Testis (tissue), 2 donors: ENCODE measurements at regions not wholly inside any gene's neighbourhood (a gene's known extent, or its start where the extent isn't known, plus 50 kb on each side); places are given as distances from the start of the nearest gene placed in this dataset.

Experiments used
- DNase-seq: peaks from one replicate; pipeline ENCODE4 v3.0.0-alpha.2; 2019
- H3K27ac ChIP-seq, 2 donors: fragments of 200-600 bp; sonication (generic); one replicate each; pipeline ENCODE4 v1.5.1; 2019
- H3K27me3 ChIP-seq: fragments of 200-600 bp; sonication (generic); one replicate; pipeline ENCODE4 v1.5.1; 2019
- H3K36me3 ChIP-seq: fragments of 200-600 bp; sonication (generic); one replicate; pipeline ENCODE4 v1.5.1; 2017; ENCODE audit warnings: low read depth; ENCODE audit errors: missing control alignments
- H3K4me1 ChIP-seq: fragments of 200-600 bp; sonication (generic); one replicate; pipeline ENCODE4 v1.5.1; 2019
- H3K4me3 ChIP-seq, 2 donors: fragments of 200-600 bp; sonication (generic); one replicate each; pipeline ENCODE4 v1.5.1; 2017 to 2019
- H3K9me3 ChIP-seq: fragments of 200-600 bp; sonication (generic); one replicate; pipeline ENCODE4 v1.5.1; 2017
- CTCF ChIP-seq, 3 experiments: fragments of 450-650 bp in 2 of 3; fragments of 200-600 bp in 1 of 3; sonication (generic) in 1 of 3; IDR thresholded peaks; one replicate each; pipeline ENCODE4 v1.5.1; 2016 to 2019; ENCODE audit warnings: antibody characterized with exemption in 3 of 3, mild to moderate bottlenecking in 2 of 3, moderate library complexity in 1 of 3
- POLR2A ChIP-seq: fragments of 450-650 bp; IDR thresholded peaks from one replicate; pipeline ENCODE4 v1.6.1; 2017; ENCODE audit warnings: antibody characterized with exemption, mild to moderate bottlenecking, moderate library complexity
- WGBS, 2 donors: methylation state at CpG; one replicate each; pipeline ENCODE4 v1.1.5; 2018; 5-methylcytosine and 5-hydroxymethylcytosine counted together
- intact Hi-C: fragments of 100-400 bp; cut with DNase I; formaldehyde crosslinking; loops from one replicate; pipeline ENCODE4 v1.15.1; 2023; ENCODE audit warnings: low total_unique reads

- TF ChIP-seq POLR2A (no peak), CTCF (IDR thresholded peaks at IDR 0.05) (no peak)
- H3K36me3 ChIP-seq = no peaks in the 10 kb centered on the region
- no peak overlapping the region for H3K4me3 ChIP-seq
- no peak overlapping the region for H3K27ac ChIP-seq
- intact Hi-C loops = no loop called here
- H3K9me3 ChIP-seq = no peaks in the 10 kb centered on the region
- no peaks in the 10 kb centered on the region for H3K4me1 ChIP-seq
- H3K27me3 ChIP-seq = no peaks in the 10 kb centered on the region
- DNase-seq = no peak
Observed at GRCh38 chr5:136840601-136841000, 475.3 kb upstream of the TRPC7 start.

DNA sequence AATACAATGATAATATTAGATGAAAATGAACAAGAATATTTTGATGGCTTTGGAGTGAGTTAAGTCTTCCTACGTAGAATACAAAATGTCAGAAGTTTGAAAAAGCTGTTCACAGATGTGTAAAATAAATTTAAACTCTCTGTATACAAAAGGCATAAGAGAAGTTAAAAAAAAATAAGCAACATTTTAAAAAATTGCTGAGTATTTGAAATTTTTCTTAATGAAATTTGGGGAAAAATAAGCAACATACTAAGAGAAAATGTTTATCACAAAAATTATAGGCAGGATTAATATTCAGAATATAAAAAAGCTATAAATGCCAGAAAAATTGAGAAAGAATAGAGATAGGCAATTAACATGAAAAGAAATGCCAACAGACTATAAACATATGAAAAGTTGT lies 470.7 kb upstream of the TRPC7 start:
- H3K27me3 ChIP-seq = no peaks in the 10 kb centered on the region
- H3K27ac ChIP-seq = no peak overlapping the region
- no peak for TF ChIP-seq POLR2A
- no peak for TF ChIP-seq CTCF (IDR thresholded peaks at IDR 0.05)
- intact Hi-C loops = no loop called here
- 83 to 85% methylated on average over 1 of the region's 1 CpG for WGBS, 2 donors
- no peak for DNase-seq
- no peak overlapping the region for H3K4me3 ChIP-seq
- no peaks in the 10 kb centered on the region for H3K4me1 ChIP-seq
- no peaks in the 10 kb centered on the region for H3K36me3 ChIP-seq
- no peaks in the 10 kb centered on the region for H3K9me3 ChIP-seq

DNA sequence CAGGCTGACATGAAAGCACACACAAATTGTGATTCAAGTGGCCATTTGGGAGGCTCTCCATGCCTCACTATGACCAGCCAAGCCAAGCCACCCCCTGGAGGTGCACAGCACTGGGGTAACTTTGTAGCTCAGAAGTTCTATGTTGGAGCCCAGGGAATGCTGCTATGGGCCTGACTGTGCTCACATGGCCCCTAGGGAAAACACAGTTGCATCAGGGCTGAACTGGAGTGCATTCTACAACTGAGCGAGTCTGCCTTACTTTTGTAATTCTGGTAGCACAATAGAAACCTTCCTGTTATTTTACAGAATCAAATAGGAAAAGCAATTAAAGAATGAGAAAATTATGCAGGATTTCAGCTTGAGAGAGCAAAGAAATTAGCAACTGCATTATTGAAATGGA lies 455.5 kb upstream of the TRPC7 start:
- no peak for DNase-seq
- 84 to 91% methylated on average over 1 of the region's 1 CpG for WGBS, 2 donors
- Histone ChIP-seq H3K4me1 (no peaks in the 10 kb centered on the region), H3K4me3 (no peak overlapping the region), H3K27ac (no peak overlapping the region), H3K27me3 (no peaks in the 10 kb centered on the region), H3K36me3 (no peaks in the 10 kb centered on the region), H3K9me3 (no peaks in the 10 kb centered on the region)
- TF ChIP-seq CTCF (IDR thresholded peaks at IDR 0.05) (no peak), POLR2A (no peak)
- intact Hi-C loops = no loop called here

GRCh38 chr5:136819526-136820302 lies 454.4 kb upstream of the TRPC7 start:
- H3K9me3 ChIP-seq = no peaks in the 10 kb centered on the region
- TF ChIP-seq POLR2A (no peak), CTCF (IDR thresholded peaks at IDR 0.05) (no peak)

GRCh38 chr5:136816327-136816726 lies 451.0 kb upstream of the TRPC7 start:
- no peak for DNase-seq
- no peak overlapping the region for H3K27ac ChIP-seq
- H3K36me3 ChIP-seq = no peaks in the 10 kb centered on the region
- no peak overlapping the region for H3K4me3 ChIP-seq
- no peak for TF ChIP-seq POLR2A
- no peak for TF ChIP-seq CTCF (IDR thresholded peaks at IDR 0.05)
- H3K4me1 ChIP-seq = peaks cover 5% of the 10 kb centered on the region
- H3K27me3 ChIP-seq = no peaks in the 10 kb centered on the region
- intact Hi-C loops = no loop called here
- no peaks in the 10 kb centered on the region for H3K9me3 ChIP-seq
- WGBS, 2 donors = 69 to 80% methylated on average over 2 of the region's 2 CpGs

More at GRCh38 chr5:136819526-136820302, 454.4 kb upstream of the TRPC7 start:
- no peak overlapping the region for H3K27ac ChIP-seq
- H3K36me3 ChIP-seq = no peaks in the 10 kb centered on the region
- DNase-seq = no peak
- no peaks in the 10 kb centered on the region for H3K27me3 ChIP-seq
- H3K4me3 ChIP-seq = no peak overlapping the region
- intact Hi-C loops = no loop called here
- 96 to 100% methylated on average over 1 of the region's 1 CpG for WGBS, 2 donors
- H3K4me1 ChIP-seq = peaks cover 4% of the 10 kb centered on the region
